ENCODE measurements at regions not wholly inside any gene's neighbourhood (a gene's known extent, or its start where the extent isn't known, plus 50 kb on each side); places are given as distances from the start of the nearest gene placed in this dataset.

DNA sequence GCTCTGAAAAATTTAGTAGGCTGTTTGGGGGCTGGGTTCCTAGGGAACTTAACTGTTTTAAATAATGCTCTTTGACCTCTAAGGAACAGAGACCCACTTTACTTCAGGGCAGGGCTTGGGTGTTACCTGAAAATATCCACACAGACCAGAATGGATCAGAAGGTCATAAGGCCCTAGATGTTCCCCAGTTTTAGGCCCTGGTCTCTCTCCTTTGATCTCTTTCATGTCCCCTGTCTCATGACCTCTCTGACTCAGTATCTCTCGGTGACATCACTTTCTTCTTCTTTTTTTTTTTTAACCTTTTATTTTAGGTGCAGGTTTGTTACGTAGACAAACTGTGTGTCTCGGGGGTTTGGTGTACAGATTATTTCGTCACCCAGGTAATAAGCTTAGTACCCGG lies 272.1 kb upstream of the SGK1 start:
- in situ Hi-C loops (cut with HindIII; ENCODE audit: low pct_ligation_motif_present, low sequenced_read_pairs): no loop called here
- Histone ChIP-seq H3K4me3 (ENCODE audit: low read depth, low read length) (no peak overlapping the region), H3K27ac (peak overlapping the region; percentile 97), H3K27me3 (replicated peaks) (no peaks in the 10 kb centered on the region), H3K36me3 (replicated peaks) (no peaks in the 10 kb centered on the region)
- DNase-seq: no peak
- TF ChIP-seq, protein P1, sequence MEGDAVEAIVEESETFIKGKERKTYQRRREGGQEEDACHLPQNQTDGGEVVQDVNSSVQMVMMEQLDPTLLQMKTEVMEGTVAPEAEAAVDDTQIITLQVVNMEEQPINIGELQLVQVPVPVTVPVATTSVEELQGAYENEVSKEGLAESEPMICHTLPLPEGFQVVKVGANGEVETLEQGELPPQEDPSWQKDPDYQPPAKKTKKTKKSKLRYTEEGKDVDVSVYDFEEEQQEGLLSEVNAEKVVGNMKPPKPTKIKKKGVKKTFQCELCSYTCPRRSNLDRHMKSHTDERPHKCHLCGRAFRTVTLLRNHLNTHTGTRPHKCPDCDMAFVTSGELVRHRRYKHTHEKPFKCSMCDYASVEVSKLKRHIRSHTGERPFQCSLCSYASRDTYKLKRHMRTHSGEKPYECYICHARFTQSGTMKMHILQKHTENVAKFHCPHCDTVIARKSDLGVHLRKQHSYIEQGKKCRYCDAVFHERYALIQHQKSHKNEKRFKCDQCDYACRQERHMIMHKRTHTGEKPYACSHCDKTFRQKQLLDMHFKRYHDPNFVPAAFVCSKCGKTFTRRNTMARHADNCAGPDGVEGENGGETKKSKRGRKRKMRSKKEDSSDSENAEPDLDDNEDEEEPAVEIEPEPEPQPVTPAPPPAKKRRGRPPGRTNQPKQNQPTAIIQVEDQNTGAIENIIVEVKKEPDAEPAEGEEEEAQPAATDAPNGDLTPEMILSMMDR (IDR thresholded peaks at IDR 0.05; ENCODE audit: low read depth, low read length, missing control alignments): no peak

DNA sequence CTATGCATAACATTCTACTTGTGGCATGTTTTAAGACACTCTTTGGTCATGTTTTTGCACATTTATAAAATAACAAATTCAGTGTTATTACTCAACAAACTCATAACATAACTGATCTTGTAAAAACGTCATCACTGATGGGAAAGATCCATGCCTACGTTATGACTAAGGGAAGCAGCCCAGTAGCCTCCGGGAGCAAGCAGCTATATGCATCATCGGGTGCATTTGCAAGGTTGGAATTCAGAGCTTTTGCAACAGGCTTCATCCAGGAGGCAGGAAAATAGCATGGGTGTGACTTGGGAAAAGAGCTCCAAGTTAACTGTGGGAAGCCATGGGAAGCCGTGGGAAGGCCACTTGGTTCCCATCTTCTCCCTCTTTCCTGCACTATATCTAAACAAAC lies 271.6 kb upstream of the SGK1 start:
- peak; percentile 98 for DNase-seq
- Histone ChIP-seq H3K36me3 (replicated peaks) (no peaks in the 10 kb centered on the region), H3K27ac (peak overlapping the region; percentile 97), H3K27me3 (replicated peaks) (no peaks in the 10 kb centered on the region), H3K4me3 (ENCODE audit: low read depth, low read length) (no peak overlapping the region)
- TF ChIP-seq, protein P1 (IDR thresholded peaks at IDR 0.05; ENCODE audit: low read depth, low read length, missing control alignments): no peak
- in situ Hi-C loops (cut with HindIII; ENCODE audit: low pct_ligation_motif_present, low sequenced_read_pairs): no loop called here

DNA sequence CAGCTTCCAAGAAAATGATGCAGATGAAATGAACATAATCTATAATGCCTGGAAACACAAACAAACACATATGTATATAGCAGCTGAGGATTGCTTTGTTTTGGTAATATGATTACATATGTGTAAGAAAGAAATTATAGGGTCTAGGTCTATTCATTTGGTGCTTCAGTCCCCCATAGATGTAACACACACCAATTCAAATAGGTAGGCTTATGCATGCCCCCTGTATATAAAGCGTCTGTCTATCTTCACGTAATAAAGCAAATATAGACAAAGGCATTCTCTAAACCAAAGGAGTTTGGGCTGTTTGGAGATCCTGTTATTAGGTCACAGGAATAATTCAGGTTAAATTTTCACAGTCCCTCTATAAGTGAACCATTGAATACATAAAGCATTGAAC lies 270.4 kb upstream of the SGK1 start:
- Histone ChIP-seq H3K4me3 (ENCODE audit: low read depth, low read length) (no peak overlapping the region), H3K27ac (peak overlapping the region; percentile 97), H3K27me3 (replicated peaks) (no peaks in the 10 kb centered on the region), H3K36me3 (replicated peaks) (no peaks in the 10 kb centered on the region)
- no peak for DNase-seq
- in situ Hi-C loops (cut with HindIII; ENCODE audit: low pct_ligation_motif_present, low sequenced_read_pairs): no loop called here
- TF ChIP-seq, protein P1 (IDR thresholded peaks at IDR 0.05; ENCODE audit: low read depth, low read length, missing control alignments): no peak

DNA sequence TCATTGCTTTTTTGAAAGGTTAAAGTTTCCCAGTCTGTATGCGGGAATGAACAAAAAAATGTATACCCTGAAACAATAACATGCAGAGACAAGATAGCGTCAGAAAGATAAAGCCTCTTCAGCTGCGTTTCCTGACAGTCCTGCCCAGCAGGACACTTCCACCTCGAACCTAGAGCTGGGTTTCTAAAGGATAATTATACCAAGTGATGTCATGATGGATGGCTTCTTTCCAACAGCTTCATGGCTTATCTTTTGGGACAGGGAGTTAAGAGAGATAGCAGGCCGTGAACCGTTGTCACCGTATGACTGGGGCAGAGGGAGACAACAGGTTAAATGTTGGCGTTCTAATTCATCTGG lies 267.6 kb upstream of the SGK1 start:
- Histone ChIP-seq H3K27me3 (replicated peaks) (no peaks in the 10 kb centered on the region), H3K27ac (peak overlapping the region; percentile 10), H3K4me3 (ENCODE audit: low read depth, low read length) (no peak overlapping the region), H3K36me3 (replicated peaks) (no peaks in the 10 kb centered on the region)
- DNase-seq: peak; percentile 58
- in situ Hi-C loops (cut with HindIII; ENCODE audit: low pct_ligation_motif_present, low sequenced_read_pairs): no loop called here
- TF ChIP-seq, protein P1 (IDR thresholded peaks at IDR 0.05; ENCODE audit: low read depth, low read length, missing control alignments): no peak

DNA sequence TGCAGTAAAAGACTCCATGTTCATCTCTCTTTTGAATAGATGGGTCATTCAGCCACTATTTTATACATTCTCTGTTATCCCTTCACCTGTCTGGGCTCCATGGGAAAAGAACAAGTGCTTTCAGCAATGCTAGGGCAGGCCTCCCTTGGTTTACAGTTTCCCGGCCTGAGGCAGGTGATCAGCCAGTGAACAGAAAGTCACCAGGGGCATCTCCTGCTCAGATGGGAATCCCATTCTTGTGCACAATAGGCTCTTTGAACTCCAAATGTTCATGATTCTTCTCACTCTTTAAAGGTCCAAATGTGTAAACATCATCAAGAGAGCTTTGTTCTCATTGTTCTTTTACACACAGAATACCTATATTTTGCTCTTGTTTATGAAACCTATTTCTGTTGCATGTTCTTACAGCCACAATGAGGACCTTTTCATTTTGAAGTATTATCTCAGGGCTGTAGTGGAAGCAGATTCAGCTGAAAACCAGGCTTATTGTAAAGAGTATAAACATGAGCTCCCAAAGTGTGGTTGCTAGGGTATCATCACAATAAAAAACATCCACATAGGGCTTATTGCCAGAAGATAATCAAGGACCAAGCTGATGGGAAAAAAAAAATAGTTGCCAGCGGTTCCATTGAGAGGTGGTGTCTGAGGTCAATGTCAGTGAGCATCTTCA lies 267.1 kb upstream of the SGK1 start:
- no peaks in the 10 kb centered on the region for H3K36me3 ChIP-seq (replicated peaks)
- no peak overlapping the region for H3K4me3 ChIP-seq (ENCODE audit: low read depth, low read length)
- DNase-seq: peak; percentile 32
- in situ Hi-C loops (cut with HindIII; ENCODE audit: low pct_ligation_motif_present, low sequenced_read_pairs): no loop called here
- no peak overlapping the region for H3K27ac ChIP-seq
- TF ChIP-seq, protein P1 (IDR thresholded peaks at IDR 0.05; ENCODE audit: low read depth, low read length, missing control alignments): no peak
- no peaks in the 10 kb centered on the region for H3K27me3 ChIP-seq (replicated peaks)

DNA sequence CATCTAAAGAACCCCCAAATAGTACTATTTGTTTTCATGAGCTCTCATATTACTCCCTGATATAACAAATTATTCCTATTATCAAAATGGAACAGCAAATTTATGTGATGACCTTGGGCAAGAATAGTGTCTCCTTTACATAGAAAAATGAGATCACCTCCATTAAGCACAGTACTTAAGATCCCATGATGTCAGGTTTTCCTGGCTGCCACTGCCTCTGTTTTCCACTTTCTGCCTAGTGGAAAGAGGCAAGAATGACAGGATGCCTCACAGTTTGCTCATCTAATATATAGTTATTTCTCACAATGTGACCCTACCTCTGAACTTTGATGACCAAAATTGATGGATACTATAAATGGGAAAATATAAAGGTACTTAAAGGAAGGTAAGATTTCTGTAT lies 260.1 kb upstream of the SGK1 start:
- Histone ChIP-seq H3K27me3 (replicated peaks) (no peaks in the 10 kb centered on the region), H3K27ac (no peak overlapping the region), H3K36me3 (replicated peaks) (no peaks in the 10 kb centered on the region), H3K4me3 (ENCODE audit: low read depth, low read length) (no peak overlapping the region)
- TF ChIP-seq, protein P1 (IDR thresholded peaks at IDR 0.05; ENCODE audit: low read depth, low read length, missing control alignments): peak; percentile 62
- in situ Hi-C loops (cut with HindIII; ENCODE audit: low pct_ligation_motif_present, low sequenced_read_pairs): no loop called here
- DNase-seq: peak; percentile 15
